ENCODE measurements at regions not wholly inside any gene's neighbourhood (a gene's known extent, or its start where the extent isn't known, plus 50 kb on each side); places are given as distances from the start of the nearest gene placed in this dataset.

DNA sequence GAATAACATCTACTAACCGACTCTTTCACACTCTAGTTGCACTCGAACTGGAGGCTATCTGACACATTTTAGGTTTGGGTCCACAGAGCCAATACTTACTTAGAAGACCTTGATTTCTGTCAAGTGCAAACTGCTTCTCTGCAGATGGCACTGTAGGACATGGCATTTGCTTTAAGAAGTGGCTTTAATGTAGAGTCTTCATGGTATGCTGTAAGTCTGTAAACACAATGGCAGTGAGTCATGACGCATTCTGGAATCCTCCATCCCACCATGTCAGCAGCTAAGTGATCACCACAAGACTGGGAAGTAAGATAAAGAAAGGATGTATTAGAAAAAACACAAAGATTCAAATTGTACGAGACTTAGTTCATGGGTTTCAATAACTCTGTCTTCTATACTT lies 377.0 kb upstream of the NOX3 start:
- DNase-seq (ENCODE audit: low read depth in 1 of 2, low spot score in 1 of 2) = no peak
- TF ChIP-seq, protein P1, sequence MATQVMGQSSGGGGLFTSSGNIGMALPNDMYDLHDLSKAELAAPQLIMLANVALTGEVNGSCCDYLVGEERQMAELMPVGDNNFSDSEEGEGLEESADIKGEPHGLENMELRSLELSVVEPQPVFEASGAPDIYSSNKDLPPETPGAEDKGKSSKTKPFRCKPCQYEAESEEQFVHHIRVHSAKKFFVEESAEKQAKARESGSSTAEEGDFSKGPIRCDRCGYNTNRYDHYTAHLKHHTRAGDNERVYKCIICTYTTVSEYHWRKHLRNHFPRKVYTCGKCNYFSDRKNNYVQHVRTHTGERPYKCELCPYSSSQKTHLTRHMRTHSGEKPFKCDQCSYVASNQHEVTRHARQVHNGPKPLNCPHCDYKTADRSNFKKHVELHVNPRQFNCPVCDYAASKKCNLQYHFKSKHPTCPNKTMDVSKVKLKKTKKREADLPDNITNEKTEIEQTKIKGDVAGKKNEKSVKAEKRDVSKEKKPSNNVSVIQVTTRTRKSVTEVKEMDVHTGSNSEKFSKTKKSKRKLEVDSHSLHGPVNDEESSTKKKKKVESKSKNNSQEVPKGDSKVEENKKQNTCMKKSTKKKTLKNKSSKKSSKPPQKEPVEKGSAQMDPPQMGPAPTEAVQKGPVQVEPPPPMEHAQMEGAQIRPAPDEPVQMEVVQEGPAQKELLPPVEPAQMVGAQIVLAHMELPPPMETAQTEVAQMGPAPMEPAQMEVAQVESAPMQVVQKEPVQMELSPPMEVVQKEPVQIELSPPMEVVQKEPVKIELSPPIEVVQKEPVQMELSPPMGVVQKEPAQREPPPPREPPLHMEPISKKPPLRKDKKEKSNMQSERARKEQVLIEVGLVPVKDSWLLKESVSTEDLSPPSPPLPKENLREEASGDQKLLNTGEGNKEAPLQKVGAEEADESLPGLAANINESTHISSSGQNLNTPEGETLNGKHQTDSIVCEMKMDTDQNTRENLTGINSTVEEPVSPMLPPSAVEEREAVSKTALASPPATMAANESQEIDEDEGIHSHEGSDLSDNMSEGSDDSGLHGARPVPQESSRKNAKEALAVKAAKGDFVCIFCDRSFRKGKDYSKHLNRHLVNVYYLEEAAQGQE (IDR thresholded peaks at IDR 0.05; ENCODE audit: insufficient replicate concordance, low read depth) = no peak
- TF ChIP-seq, protein P2, sequence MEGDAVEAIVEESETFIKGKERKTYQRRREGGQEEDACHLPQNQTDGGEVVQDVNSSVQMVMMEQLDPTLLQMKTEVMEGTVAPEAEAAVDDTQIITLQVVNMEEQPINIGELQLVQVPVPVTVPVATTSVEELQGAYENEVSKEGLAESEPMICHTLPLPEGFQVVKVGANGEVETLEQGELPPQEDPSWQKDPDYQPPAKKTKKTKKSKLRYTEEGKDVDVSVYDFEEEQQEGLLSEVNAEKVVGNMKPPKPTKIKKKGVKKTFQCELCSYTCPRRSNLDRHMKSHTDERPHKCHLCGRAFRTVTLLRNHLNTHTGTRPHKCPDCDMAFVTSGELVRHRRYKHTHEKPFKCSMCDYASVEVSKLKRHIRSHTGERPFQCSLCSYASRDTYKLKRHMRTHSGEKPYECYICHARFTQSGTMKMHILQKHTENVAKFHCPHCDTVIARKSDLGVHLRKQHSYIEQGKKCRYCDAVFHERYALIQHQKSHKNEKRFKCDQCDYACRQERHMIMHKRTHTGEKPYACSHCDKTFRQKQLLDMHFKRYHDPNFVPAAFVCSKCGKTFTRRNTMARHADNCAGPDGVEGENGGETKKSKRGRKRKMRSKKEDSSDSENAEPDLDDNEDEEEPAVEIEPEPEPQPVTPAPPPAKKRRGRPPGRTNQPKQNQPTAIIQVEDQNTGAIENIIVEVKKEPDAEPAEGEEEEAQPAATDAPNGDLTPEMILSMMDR (IDR thresholded peaks at IDR 0.05; ENCODE audit: insufficient read depth, low read length) = no peak
- TF ChIP-seq GABPA (IDR thresholded peaks at IDR 0.05; ENCODE audit: low read depth) = no peak
- TF ChIP-seq POLR2AphosphoS5 (IDR thresholded peaks at IDR 0.05; ENCODE audit: low read depth) = no peak
- no peak for TF ChIP-seq SPI1 (IDR thresholded peaks at IDR 0.05; ENCODE audit: borderline replicate concordance, low read depth)
- H3K27me3 ChIP-seq (ENCODE audit: insufficient read depth, poor library complexity, severe bottlenecking) = no peaks in the 10 kb centered on the region
- no peak overlapping the region for H3K4me3 ChIP-seq (replicated peaks; ENCODE audit: insufficient read depth, low read length)
- H3K27ac ChIP-seq (replicated peaks) = no peak overlapping the region

DNA sequence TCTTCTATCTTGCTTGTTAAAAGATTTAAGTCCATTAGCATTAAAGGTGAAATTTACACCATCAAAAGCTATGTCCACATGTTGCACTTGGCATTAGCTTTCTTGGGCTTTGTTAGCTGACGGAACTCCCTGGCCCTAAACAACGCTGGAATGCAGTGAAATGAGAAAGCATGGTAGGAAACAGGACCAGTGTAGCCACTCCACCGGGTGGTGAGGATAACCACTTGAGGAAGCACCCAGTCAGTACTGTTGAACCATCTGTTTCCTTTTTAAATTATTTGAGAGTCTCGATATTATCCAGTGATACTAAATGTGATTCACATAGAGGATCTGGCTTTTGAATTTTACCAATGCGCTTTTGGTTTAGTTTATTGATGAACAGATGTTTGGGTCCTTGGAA lies 374.9 kb upstream of the NOX3 start:
- H3K27ac ChIP-seq (replicated peaks) = no peak overlapping the region
- TF ChIP-seq POLR2AphosphoS5 (IDR thresholded peaks at IDR 0.05; ENCODE audit: low read depth) = no peak
- no peak for TF ChIP-seq GABPA (IDR thresholded peaks at IDR 0.05; ENCODE audit: low read depth)
- TF ChIP-seq SPI1 (IDR thresholded peaks at IDR 0.05; ENCODE audit: borderline replicate concordance, low read depth) = no peak
- TF ChIP-seq, protein P1 (IDR thresholded peaks at IDR 0.05; ENCODE audit: insufficient replicate concordance, low read depth) = no peak
- TF ChIP-seq, protein P2 (IDR thresholded peaks at IDR 0.05; ENCODE audit: insufficient read depth, low read length) = no peak
- H3K4me3 ChIP-seq (replicated peaks; ENCODE audit: insufficient read depth, low read length) = no peak overlapping the region
- no peaks in the 10 kb centered on the region for H3K27me3 ChIP-seq (ENCODE audit: insufficient read depth, poor library complexity, severe bottlenecking)
- DNase-seq (ENCODE audit: low read depth in 1 of 2, low spot score in 1 of 2) = no peak

DNA sequence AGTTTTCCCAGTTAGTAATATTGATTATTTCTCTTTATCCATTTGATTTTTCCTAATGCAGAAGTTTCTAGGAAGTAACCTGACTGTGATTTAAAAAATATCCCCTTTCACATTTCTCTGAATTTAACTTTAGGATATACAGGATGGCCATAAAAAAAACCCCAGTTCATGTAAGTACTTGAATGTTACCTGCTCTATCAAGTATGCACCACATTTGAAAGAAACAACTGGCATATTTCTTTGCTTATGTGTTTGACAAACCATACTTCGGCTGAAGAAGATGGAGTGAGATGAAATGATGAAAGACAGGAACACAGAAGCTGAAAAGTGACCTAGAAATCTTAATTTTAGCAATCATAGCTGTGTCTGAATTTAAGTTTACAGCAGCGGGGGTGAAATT lies 374.0 kb upstream of the NOX3 start:
- no peak overlapping the region for H3K27ac ChIP-seq (replicated peaks)
- H3K27me3 ChIP-seq (ENCODE audit: insufficient read depth, poor library complexity, severe bottlenecking) = no peaks in the 10 kb centered on the region
- H3K4me3 ChIP-seq (replicated peaks; ENCODE audit: insufficient read depth, low read length) = no peak overlapping the region
- no peak for DNase-seq (ENCODE audit: low read depth in 1 of 2, low spot score in 1 of 2)
- TF ChIP-seq GABPA (IDR thresholded peaks at IDR 0.05; ENCODE audit: low read depth) (no peak), SPI1 (IDR thresholded peaks at IDR 0.05; ENCODE audit: borderline replicate concordance, low read depth) (no peak), POLR2AphosphoS5 (IDR thresholded peaks at IDR 0.05; ENCODE audit: low read depth) (no peak)
- TF ChIP-seq, protein P2 (IDR thresholded peaks at IDR 0.05; ENCODE audit: insufficient read depth, low read length) = no peak
- TF ChIP-seq, protein P1 (IDR thresholded peaks at IDR 0.05; ENCODE audit: insufficient replicate concordance, low read depth) = no peak
